GM23338 (cell line): ENCODE measurements at regions not wholly inside any gene's neighbourhood (a gene's known extent, or its start where the extent isn't known, plus 50 kb on each side); places are given as distances from the start of the nearest gene placed in this dataset.

Experiments
- CTCF ChIP-seq, 2 experiments: fragments of 200-600 bp in 1 of 2; sonication (generic) in 1 of 2; conservative IDR thresholded peaks; 2 replicates each; pipeline versions ENCODE4 v1.5.1 to v1.6.1; 2016 to 2017; ENCODE audit warnings: antibody characterized with exemption in 2 of 2, low read depth in 2 of 2, mild to moderate bottlenecking in 2 of 2, moderate library complexity in 1 of 2
- EZH2 ChIP-seq: fragments of 200-600 bp; sonication (generic); IDR thresholded peaks from one replicate; pipeline ENCODE4 v1.8.0; 2017; ENCODE audit warnings: antibody characterized with exemption, mild to moderate bottlenecking, low read depth; ENCODE audit not compliant: unreplicated experiment
- EZH2phosphoT487 ChIP-seq: fragments of 200-600 bp; sonication (generic); IDR thresholded peaks from one replicate; pipeline ENCODE4 v1.8.1; 2018; ENCODE audit warnings: antibody characterized with exemption; ENCODE audit not compliant: unreplicated experiment
- POLR2AphosphoS5 ChIP-seq: IDR thresholded peaks from 2 replicates; pipeline ENCODE4 v1.6.1; 2016; ENCODE audit warnings: antibody characterized with exemption, low read depth
- REST ChIP-seq: IDR thresholded peaks from one replicate; pipeline ENCODE4 v1.6.1; 2018; ENCODE audit warnings: antibody characterized with exemption; ENCODE audit not compliant: unreplicated experiment
- STAT1 ChIP-seq: IDR thresholded peaks from one replicate; pipeline ENCODE4 v1.6.1; 2016; ENCODE audit warnings: antibody characterized with exemption; ENCODE audit not compliant: unreplicated experiment

GRCh38 chr7:35906191-35906908 is 105.5 kb downstream of the SEPTIN7 start:
- TF ChIP-seq CTCF (conservative IDR thresholded peaks at IDR 0.05; ENCODE audit: low read depth in 2 of 2) (peak; percentile 88 to 96), EZH2phosphoT487 (no peak), STAT1 (no peak), EZH2 (no peak), POLR2AphosphoS5 (no peak), REST (no peak)
